ENCODE measurements at regions not wholly inside any gene's neighbourhood (a gene's known extent, or its start where the extent isn't known, plus 50 kb on each side); places are given as distances from the start of the nearest gene placed in this dataset.

GRCh38 chr4:59243038-59243437 is 1957.1 kb upstream of the ADGRL3 start:
- Mint-ChIP-seq H3K27me3 (no peaks in the 10 kb centered on the region), H3K4me1 (no peaks in the 10 kb centered on the region), H3K36me3 (ENCODE audit: low read depth) (no peaks in the 10 kb centered on the region), H3K27ac (no peak overlapping the region), H3K9me3 (peaks cover 16% of the 10 kb centered on the region), H3K4me3 (no peak overlapping the region)
- DNase-seq (no peak), ATAC-seq (no peak)

DNA sequence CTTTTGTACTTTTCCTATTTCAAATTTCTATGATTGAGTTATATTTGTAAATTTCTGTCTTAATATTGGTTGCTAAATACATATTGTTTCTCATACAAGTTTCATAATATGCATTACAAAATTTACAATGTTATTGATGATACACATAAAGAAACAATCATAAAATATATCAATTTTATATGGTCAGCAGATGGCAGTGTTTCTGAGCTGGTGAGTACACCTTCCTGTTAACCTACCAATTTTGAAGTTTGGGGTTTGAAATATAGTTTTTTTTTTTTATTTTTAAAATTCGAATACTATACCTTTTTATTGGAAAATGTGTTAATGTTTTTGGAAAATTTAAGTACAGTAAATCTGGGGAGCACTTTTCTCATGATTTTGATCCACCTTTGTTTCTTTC is 1953.1 kb upstream of the ADGRL3 start:
- Mint-ChIP-seq H3K4me1 (no peaks in the 10 kb centered on the region), H3K4me3 (no peak overlapping the region), H3K27ac (no peak overlapping the region), H3K36me3 (ENCODE audit: low read depth) (no peaks in the 10 kb centered on the region), H3K27me3 (no peaks in the 10 kb centered on the region), H3K9me3 (peaks cover 11% of the 10 kb centered on the region)
- no peak for ATAC-seq
- no peak for DNase-seq

GRCh38 chr4:59248313-59248712 is 1951.8 kb upstream of the ADGRL3 start:
- Mint-ChIP-seq H3K27me3 (no peaks in the 10 kb centered on the region), H3K9me3 (peaks cover 10% of the 10 kb centered on the region), H3K36me3 (ENCODE audit: low read depth) (no peaks in the 10 kb centered on the region), H3K4me3 (no peak overlapping the region), H3K4me1 (no peaks in the 10 kb centered on the region), H3K27ac (no peak overlapping the region)
- DNase-seq (no peak), ATAC-seq (no peak)

DNA sequence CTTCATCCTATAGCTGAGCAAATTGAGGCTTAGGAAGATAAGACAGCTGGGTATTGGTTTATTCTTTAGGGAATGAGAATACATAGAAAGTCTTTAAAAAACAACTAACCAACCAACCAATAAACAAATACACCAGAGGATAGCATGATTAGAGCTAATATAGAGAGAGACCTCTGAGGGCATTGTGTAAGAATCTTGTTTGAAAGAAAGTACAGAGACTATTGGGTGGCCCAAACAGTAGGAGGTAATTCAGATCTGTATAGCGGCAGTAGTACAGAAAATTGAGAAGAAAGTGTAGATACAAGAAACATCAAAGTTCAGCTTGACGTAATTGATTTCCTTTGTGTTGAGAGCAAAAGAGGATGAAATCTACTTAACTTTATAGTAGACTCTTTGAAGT is 1951.0 kb upstream of the ADGRL3 start:
- Mint-ChIP-seq H3K4me3 (no peak overlapping the region), H3K36me3 (ENCODE audit: low read depth) (no peaks in the 10 kb centered on the region), H3K9me3 (peaks cover 6% of the 10 kb centered on the region), H3K27me3 (no peaks in the 10 kb centered on the region), H3K27ac (no peak overlapping the region), H3K4me1 (no peaks in the 10 kb centered on the region)
- DNase-seq (no peak), ATAC-seq (no peak)

GRCh38 chr4:59258002-59258401 is 1942.1 kb upstream of the ADGRL3 start:
- ATAC-seq = no peak

DNA sequence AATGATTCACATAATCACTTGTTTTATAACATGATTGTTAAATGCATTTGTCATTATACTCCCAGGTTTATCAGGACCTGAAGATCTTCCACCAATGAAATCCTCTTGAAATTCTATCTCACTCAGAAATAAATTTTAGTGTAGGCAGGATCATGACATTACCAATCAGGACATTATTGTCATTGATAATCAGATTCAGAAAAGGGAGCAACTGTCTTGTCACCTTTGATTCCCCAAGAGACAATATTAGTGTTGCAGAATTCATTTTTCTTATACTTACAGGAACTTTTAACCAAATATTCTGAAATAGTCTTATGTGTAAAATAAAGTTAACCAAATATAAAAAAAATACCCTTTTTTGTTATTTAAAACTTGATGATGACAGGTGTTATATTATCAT is 1892.5 kb upstream of the ADGRL3 start:
- H3K27me3 Mint-ChIP-seq = no peaks in the 10 kb centered on the region
- H3K9me3 Mint-ChIP-seq = peaks cover 11% of the 10 kb centered on the region
- DNase-seq = no peak
- no peak overlapping the region for H3K4me3 Mint-ChIP-seq
- ATAC-seq = no peak
- no peak overlapping the region for H3K27ac Mint-ChIP-seq
- no peaks in the 10 kb centered on the region for H3K36me3 Mint-ChIP-seq (ENCODE audit: low read depth)
- H3K4me1 Mint-ChIP-seq = no peaks in the 10 kb centered on the region

More at GRCh38 chr4:59258002-59258401, 1942.1 kb upstream of the ADGRL3 start:
- Mint-ChIP-seq H3K27ac (no peak overlapping the region), H3K4me1 (no peaks in the 10 kb centered on the region), H3K27me3 (no peaks in the 10 kb centered on the region), H3K9me3 (peaks cover 8% of the 10 kb centered on the region), H3K36me3 (ENCODE audit: low read depth) (no peaks in the 10 kb centered on the region), H3K4me3 (no peak overlapping the region)
- no peak for DNase-seq

GRCh38 chr4:59314637-59315036 is 1885.5 kb upstream of the ADGRL3 start:
- Mint-ChIP-seq H3K27ac (no peak overlapping the region), H3K4me3 (no peak overlapping the region), H3K9me3 (peaks cover 19% of the 10 kb centered on the region), H3K4me1 (no peaks in the 10 kb centered on the region), H3K36me3 (ENCODE audit: low read depth) (no peaks in the 10 kb centered on the region), H3K27me3 (no peaks in the 10 kb centered on the region)
- no peak for DNase-seq
- ATAC-seq = no peak

DNA sequence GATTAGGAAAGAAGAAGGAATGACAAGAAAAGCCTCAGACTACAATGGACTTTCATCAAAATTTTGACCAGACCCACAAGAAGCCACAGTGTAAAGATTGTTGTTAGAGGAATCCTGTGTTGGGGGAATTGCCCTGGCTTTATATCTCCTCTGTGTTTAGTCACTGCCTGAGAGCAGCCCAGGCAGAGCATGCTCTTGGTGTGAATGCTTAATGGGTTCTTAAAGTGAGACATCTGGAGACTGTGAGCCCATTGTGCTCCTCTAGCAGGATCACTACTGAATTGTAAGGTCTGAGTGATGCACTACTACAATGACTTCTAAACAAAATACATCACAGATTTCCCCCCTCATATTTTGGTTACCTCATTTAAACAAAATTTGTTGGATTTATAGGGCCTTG is 1860.5 kb upstream of the ADGRL3 start:
- Mint-ChIP-seq H3K27me3 (no peaks in the 10 kb centered on the region), H3K9me3 (peaks cover 7% of the 10 kb centered on the region), H3K4me1 (no peaks in the 10 kb centered on the region), H3K4me3 (no peak overlapping the region), H3K36me3 (ENCODE audit: low read depth) (no peaks in the 10 kb centered on the region), H3K27ac (no peak overlapping the region)
- ATAC-seq (no peak), DNase-seq (no peak)

DNA sequence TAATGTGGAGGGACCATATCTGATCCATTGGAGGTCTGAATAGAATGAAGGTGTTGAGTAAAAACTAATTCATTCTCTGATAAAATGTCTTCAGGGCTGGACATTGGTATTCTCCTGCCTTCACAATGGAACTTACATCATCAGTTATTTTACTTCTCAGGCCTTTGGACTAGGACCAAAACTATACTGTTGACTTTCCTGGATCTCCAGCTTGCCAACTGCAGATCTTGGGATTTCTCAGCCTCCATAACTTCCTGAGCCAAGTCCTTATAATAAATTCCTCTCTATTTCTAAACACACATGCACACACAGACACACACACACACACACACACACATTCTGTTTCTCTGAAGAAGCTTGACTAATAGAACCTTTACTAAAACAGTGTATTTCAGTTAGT is 1858.6 kb upstream of the ADGRL3 start:
- H3K9me3 Mint-ChIP-seq = peaks cover 3% of the 10 kb centered on the region
- no peaks in the 10 kb centered on the region for H3K4me1 Mint-ChIP-seq
- no peak for DNase-seq
- H3K36me3 Mint-ChIP-seq (ENCODE audit: low read depth) = no peaks in the 10 kb centered on the region
- no peak for ATAC-seq
- H3K27ac Mint-ChIP-seq = no peak overlapping the region
- H3K27me3 Mint-ChIP-seq = no peaks in the 10 kb centered on the region
- H3K4me3 Mint-ChIP-seq = no peak overlapping the region

- no peak for DNase-seq
Measured at GRCh38 chr4:59348949-59349348, 1851.2 kb upstream of the ADGRL3 start.

DNA sequence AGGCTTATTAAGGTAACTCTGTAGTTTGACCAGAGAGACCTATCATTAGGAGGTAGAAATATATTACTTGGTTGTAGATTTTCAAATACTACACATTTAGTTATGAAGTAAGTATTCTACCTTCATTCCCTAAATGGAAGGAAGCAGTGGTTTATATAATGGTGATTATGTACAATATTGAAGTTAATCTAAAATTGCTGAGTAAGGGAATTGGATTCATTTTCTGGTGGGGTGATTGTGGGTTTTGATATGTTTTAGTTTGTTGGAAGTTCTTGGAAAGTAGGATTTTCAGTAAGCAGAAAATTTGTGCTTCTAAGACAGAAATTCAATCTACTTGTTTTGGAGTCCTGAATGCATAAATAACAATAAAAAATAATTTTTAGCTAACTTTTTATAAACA is 1830.9 kb upstream of the ADGRL3 start:
- no peaks in the 10 kb centered on the region for H3K9me3 Mint-ChIP-seq
- no peak overlapping the region for H3K4me3 Mint-ChIP-seq
- DNase-seq = no peak
- no peaks in the 10 kb centered on the region for H3K36me3 Mint-ChIP-seq (ENCODE audit: low read depth)
- H3K27ac Mint-ChIP-seq = no peak overlapping the region
- no peaks in the 10 kb centered on the region for H3K27me3 Mint-ChIP-seq
- H3K4me1 Mint-ChIP-seq = no peaks in the 10 kb centered on the region
- ATAC-seq = no peak

More at GRCh38 chr4:59348949-59349348, 1851.2 kb upstream of the ADGRL3 start:
- ATAC-seq = no peak
- no peak overlapping the region for H3K4me3 Mint-ChIP-seq
- no peaks in the 10 kb centered on the region for H3K4me1 Mint-ChIP-seq
- no peaks in the 10 kb centered on the region for H3K27me3 Mint-ChIP-seq
- H3K36me3 Mint-ChIP-seq (ENCODE audit: low read depth) = no peaks in the 10 kb centered on the region
- no peak overlapping the region for H3K27ac Mint-ChIP-seq
- peaks cover 8% of the 10 kb centered on the region for H3K9me3 Mint-ChIP-seq

- no peaks in the 10 kb centered on the region for H3K27me3 Mint-ChIP-seq
- no peak overlapping the region for H3K4me3 Mint-ChIP-seq
- H3K36me3 Mint-ChIP-seq (ENCODE audit: low read depth) = no peaks in the 10 kb centered on the region
- H3K9me3 Mint-ChIP-seq = peaks cover 14% of the 10 kb centered on the region
- no peaks in the 10 kb centered on the region for H3K4me1 Mint-ChIP-seq
- no peak for ATAC-seq
- no peak overlapping the region for H3K27ac Mint-ChIP-seq
- DNase-seq = no peak
Measured at GRCh38 chr4:59374416-59374815, 1825.7 kb upstream of the ADGRL3 start.

DNA sequence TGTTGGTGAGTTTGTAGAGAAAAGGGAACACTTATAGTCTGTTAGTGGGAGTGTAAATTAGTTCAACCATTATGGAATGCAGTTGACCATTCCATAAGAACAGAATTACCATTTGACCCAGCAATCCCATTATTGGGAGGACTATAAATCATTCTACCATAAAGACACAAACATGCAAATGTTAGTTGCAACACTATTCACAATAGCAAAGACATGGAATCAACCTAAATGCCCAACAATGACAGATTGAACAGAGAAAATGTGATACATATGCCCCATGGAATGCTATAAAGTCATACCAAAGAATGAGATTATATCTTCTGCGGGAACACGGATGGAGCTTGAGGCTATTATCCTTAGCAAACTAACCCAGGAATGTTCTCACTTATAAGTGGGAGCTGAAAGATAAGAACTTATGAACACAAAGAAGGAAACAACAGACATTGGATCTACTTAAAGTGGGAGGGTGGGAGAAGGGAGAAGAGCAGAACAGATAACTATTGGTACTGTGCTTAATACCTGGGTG is 1819.2 kb upstream of the ADGRL3 start:
- Mint-ChIP-seq H3K4me3 (no peak overlapping the region), H3K27me3 (no peaks in the 10 kb centered on the region), H3K4me1 (no peaks in the 10 kb centered on the region), H3K36me3 (ENCODE audit: low read depth) (no peaks in the 10 kb centered on the region), H3K9me3 (peaks cover 19% of the 10 kb centered on the region), H3K27ac (no peak overlapping the region)
- ATAC-seq = no peak
- DNase-seq = no peak

DNA sequence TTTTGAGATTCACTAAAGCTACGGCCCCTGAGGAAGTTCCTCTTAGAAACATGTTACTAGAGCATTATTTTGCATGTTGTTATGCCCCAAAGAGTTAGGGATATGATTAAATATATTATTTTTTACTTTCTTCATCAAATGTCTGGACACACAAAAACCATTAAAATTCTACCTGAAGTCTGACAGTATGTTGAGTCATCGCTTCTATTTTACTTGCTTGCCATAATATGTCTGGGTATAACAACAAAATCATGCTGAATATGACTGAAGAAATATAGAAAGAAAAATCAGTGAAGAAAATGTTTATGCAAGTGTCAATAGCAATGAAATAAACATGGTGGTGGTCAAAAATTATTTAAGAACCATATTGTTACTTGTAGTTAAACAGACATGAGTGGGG is 1818.5 kb upstream of the ADGRL3 start:
- Mint-ChIP-seq H3K27me3 (no peaks in the 10 kb centered on the region), H3K27ac (no peak overlapping the region)

DNA sequence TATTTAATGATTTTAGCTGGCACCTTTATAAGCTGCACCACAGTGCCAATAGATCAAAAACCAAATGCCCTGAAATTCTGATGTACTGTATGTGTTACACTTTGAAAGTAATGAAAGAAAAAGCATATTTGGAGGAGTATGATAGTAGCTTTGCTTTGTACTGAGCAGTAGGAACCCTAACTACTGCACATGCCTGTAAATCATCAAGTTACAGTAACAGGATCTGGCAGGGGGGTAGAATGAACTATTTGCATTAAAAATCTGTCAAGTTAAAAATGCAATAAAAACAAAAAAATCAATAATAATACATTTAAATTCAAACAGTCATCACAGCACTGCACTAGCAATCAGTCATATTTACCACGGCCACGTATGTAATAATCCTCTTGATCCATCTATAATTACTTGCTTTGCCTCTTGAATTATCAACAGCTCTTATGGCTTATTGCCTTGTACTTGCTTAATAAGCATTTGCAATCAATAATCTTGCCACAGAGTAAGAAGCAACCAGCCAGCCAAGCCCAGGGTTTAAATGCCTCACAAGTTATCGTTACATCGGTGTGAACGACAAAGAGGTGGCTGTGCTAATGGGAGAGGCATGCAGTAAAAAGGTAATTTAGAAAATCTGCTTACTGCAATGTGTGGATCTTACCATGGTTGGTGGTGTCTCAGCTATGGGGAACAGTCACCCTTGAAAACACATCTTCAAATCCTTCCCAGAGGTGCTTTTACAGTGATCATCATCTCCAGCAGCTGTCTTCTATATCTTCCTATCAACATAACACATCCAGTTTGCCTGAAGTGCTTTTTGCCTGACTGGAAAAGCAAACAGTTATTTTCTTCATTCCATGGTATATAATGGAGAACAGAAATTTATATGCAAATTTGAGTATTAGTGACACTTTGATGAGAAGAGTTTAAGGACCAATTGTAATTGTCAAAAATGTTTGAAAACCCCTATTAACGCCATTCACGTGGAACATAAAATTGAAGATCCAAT is 1812.1 kb upstream of the ADGRL3 start:
- Mint-ChIP-seq H3K27ac (no peak overlapping the region), H3K4me1 (no peaks in the 10 kb centered on the region), H3K9me3 (peaks cover 4% of the 10 kb centered on the region), H3K27me3 (no peaks in the 10 kb centered on the region), H3K4me3 (no peak overlapping the region), H3K36me3 (ENCODE audit: low read depth) (no peaks in the 10 kb centered on the region)
- no peak for ATAC-seq
- DNase-seq = no peak

More for the DNA sequence above, 1818.5 kb upstream of the ADGRL3 start:
- Mint-ChIP-seq H3K4me3 (no peak overlapping the region), H3K4me1 (no peaks in the 10 kb centered on the region), H3K36me3 (ENCODE audit: low read depth) (no peaks in the 10 kb centered on the region), H3K9me3 (peaks cover 13% of the 10 kb centered on the region)
- DNase-seq = no peak
- no peak for ATAC-seq
